ENCODE measurements at regions not wholly inside any gene's neighbourhood (a gene's known extent, or its start where the extent isn't known, plus 50 kb on each side); places are given as distances from the start of the nearest gene placed in this dataset.

DNA sequence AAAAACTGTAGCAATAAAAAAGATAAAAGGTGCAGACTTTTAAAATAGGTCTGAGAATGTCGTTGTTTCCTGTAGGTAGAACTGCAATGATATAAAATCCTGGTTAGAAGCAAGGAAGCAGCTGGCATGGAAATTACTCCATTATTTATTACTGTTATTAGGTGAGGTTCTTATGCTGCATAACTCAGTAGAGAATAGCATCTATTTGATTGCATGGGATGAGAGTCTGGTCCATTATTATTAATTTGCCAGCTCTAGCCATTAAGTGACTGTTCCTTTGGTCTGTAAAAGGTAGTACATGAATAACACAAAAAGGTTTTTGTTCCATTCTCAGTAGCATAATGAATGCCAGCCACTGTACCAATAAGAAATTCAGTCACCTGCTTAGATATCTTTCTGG is 358.6 kb downstream of the RBM43 start:
- DNase-seq (ENCODE audit: low spot score): no peak

DNA sequence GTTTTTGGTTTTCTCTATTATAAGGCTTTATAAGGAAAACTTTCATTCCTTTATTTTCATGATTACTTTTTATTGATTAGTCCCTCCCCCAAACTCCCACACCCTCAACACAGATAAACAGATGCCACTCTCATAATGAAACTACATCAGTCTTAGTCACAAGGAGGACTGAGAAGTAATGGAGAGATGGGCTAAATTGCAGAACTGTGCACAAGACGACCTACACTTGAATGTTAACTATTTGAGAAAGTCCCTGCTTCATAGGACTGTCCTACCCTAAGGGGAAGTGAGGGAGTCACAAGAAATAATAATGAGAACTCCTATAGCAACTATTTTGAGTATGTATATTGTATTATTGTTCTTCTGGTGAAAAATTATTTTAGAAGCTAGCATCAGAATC is 360.8 kb downstream of the RBM43 start:
- no peak for DNase-seq (ENCODE audit: low spot score)

DNA sequence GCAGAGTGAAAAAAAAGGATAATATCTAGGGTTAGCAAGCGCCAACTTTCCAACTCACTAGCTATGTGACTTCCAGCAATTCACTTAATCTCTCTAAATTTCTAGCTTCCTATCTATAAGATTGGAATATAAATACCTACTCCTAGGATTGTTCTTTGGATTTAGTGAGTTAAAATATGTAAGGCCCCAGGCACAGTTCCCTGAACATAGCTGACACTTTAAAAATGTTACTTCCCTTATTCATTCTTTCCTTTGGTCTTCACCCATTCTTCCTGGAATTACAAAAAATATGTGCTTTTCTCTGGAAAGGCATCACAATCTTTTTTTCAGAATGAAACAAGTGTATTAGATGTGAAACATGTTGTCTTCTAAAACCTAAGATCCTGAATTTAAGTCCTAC is 365.7 kb downstream of the RBM43 start:
- DNase-seq (ENCODE audit: low spot score): no peak

DNA sequence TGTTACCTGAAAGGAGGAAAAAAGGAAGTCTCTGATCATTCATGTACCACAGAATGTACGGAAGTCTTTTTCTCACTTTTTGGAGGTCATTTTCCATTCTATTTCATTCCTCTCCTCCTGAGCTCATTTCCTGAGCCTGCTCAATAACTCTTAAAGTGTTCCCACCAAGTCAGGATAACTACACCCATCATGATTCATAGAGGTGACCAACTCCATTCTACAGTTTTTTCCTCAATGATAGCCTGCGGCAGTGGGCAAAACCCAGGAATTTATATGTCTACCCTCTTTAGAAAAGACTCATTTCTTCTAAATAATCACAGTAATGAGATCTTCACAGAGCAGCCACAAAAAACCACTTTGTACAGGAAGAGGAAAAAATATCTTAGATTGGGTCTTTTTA is 372.5 kb downstream of the RBM43 start:
- no peak for DNase-seq (ENCODE audit: low spot score)

DNA sequence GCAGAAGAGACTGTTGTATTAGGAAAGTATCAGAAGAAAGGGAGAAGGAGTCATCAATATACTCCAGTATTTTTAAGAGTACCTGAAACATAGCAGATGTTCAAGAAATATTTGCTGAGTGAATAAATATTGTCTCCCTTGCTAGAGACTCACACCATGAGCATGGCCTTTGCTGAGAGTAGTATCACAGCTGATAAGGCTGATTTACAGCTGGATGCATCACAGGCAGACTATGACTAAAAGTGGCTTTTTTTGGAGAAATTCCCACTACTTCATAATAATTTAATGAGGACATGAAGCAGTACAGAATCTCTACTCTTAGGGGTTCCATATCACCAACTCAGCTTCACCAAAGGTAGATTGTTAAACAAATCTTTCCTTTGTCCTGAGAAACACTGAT is 373.3 kb downstream of the RBM43 start:
- DNase-seq (ENCODE audit: low spot score): no peak

DNA sequence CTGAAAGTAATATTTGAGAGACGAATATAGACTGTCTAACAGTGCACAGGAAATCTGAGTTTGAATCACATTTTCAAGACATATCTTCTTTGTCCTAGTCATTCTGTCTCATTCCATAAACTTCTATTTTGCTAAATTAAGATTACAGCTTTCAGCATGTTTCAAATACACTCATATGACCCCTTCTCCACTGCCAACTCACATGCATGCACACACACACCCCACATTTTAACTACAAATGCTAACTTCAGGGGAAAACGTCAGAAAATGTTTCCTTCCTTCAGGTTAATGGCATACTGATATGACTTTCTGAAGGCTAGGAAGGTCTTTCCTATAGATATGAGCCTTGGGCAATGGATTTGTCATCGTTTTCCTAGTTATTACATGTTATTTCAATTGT is 373.7 kb downstream of the RBM43 start:
- no peak for DNase-seq (ENCODE audit: low spot score)

DNA sequence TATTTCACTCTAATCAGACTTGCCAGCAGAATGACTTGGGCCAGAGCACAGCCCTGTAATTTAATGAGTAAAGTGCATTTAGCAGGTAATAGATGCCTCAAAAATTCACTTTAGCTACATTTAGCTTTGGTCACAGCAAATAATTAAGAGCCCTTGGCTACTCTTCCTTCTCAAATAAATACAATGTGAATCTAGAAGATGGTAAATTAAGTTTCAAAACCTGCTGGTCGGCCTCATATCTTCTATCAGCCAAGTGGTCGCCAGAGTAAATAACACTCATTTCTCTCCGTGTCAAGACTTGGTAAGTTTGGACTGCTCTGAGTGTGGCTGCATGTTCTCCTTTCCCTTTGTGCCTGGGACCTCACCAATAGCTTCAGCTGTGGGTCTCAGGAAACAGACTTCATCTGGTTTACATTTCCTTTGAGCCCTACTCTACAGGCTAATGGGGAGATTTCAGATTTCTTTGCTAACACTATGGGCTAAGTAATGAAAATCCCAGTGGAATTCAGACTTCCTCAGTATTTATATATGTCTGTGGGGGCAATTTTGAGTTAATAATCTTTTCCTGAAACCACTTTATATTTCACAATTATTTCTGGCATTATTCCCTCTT is 375.8 kb downstream of the RBM43 start:
- no peak for DNase-seq (ENCODE audit: low spot score)

DNA sequence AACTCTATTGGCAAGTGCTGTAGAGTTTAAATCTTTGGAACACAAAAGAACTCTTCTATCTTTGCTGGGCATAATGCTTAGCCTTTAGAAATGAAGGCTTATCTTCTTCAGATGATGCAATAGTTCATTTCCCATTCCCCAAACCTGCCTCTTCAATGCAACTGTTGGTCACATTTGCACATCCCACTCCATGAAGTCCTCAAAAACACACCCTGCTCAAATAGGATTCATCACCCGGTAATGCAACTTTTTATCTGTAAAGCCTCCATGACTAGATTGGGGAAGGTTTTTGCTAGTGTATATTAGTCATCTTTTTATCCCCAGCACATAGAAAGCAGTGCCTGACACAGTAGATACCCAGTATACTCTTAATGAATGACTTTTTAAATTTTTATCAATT is 376.4 kb downstream of the RBM43 start:
- no peak for DNase-seq (ENCODE audit: low spot score)

DNA sequence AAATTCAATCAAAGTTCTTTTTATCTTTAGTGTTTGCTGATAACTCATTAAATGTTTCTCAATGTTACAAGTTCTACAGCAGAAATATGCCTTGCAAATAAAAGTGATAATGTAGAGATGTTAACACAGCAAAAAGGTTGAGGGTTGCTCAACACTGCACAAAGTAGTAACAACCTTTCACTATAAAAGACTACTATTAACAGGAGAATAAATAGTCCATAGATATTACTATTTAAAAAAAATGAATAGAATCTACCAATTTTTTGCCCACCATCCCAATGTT is 378.1 kb downstream of the RBM43 start:
- DNase-seq (ENCODE audit: low spot score): no peak

DNA sequence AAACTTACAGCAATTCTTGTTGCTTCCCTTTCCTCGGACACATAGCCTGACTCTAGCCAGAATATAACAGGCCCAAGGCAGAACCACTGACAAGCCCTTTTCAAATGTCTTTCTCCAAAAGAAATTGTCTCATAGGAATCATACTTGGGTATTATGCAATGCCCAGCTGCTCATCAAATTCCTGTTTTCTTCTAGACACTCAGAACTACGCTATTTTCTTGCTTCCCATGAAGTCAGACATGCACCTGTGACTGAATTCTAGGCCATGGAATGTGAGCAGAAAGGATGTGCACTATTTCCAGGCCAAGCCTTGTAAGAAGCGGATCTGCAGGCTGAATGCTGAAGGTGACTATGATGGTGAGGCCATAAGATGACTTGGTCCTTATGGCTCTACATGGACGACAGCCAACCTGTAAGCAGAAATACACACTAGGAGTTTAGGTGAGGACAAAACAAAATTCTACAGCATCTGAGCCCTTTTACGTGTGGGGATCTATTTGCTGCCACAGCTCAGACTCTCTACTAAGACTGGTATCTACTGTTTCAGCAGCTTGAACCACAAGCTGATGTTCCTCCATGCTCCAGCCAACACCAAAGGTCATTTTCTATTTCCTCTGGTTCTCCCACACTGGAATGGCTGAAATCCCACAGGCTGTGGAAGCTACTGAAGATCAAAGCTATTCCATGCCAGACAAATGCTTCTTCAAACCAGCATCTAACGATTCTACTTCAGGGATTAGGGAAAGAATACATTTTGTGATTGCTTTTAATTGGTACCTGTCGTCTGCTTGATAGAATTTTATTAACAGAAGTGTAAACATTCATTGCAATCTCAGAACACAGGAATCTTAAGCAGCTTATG is 378.7 kb downstream of the RBM43 start:
- no peak for DNase-seq (ENCODE audit: low spot score)

DNA sequence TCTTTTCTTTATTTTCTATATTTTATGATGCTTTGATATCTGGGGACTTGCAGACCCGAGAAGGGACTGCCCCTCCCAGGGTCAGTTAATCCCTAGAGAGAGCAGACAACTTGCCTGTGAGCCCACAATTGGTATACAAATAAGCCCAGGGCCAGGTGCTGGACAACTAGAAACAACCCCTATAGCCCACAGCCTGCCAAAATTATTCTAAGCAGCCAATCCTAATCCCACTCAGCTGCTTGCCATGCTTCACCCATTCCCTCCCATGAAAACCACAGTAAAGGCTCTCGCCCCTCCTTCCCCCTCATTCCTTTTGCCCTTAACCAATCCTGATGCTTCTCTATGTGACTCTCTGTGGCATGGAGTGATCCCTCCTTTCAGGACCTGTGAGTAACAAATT is 380.7 kb downstream of the RBM43 start:
- no peak for DNase-seq (ENCODE audit: low spot score)

DNA sequence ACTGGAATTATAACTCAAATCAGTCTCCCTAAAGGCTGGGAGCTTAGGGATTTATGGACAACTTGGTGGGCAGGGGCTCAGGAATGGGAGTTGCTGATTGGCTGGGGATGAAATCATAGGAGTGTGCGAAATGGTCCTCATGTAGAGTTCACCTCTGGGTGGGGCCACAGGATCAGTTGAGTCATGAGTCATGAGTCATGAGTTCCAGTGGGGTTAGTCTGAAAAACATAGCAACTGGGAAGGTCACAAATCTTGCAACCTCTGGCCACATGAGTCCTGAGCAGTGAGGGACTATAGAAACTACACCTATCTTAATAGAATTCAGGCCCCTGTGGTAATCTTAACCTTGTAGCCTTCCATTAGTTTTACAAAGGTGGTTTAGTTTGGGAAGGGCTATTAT is 383.3 kb downstream of the RBM43 start:
- DNase-seq (ENCODE audit: low spot score): no peak

DNA sequence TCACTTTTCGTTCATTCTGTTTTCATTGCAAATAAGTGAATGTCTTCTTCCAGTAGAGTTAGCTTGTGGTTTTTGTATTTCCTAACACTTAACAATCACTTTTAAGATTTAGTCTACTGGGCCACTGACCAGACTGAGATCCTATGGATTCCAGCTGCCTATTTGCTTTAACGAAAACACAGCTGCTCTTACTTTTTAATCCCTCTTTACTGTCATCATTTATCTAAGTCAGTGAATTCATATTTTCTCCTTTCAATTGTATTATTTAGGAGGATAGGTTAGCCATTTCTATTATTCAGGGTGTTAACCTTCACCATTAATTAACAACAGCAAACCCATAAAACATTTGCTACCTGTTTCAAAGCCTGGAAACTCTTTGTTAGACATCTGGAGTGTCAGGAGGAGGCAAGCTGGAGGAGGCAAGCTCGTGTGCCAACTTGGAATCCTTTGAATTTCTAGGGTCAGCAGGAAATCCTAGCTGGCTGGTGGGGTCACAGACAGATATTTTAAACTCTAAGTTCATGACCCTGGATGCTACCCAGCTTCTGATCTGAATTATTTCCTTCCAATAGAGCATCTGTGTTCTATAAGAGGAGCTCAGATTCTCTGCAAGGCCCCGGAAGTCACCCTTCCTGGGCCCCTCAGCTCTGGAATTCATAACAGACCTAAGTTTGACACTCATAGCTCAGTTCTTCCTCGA is 385.3 kb downstream of the RBM43 start:
- no peak for DNase-seq (ENCODE audit: low spot score)

DNA sequence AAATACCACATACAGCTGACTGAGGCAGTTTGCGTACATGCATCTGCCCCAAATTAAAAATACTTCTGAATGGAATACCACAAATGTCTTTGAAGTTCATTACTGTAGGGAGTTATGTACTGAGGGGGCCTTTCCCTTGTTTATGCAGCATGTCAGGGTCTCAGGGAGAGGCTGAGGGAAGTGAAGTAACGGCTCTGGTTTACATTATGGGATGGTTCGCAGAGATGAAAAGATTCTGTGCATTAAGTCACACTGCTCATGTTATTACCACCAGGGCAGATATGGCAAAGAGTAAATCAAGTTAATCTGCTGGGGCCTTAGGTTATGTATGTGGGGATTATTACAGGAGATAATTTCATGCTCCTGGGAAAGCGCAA is 385.9 kb upstream of the RND3 start:
- DNase-seq (ENCODE audit: low spot score): no peak

DNA sequence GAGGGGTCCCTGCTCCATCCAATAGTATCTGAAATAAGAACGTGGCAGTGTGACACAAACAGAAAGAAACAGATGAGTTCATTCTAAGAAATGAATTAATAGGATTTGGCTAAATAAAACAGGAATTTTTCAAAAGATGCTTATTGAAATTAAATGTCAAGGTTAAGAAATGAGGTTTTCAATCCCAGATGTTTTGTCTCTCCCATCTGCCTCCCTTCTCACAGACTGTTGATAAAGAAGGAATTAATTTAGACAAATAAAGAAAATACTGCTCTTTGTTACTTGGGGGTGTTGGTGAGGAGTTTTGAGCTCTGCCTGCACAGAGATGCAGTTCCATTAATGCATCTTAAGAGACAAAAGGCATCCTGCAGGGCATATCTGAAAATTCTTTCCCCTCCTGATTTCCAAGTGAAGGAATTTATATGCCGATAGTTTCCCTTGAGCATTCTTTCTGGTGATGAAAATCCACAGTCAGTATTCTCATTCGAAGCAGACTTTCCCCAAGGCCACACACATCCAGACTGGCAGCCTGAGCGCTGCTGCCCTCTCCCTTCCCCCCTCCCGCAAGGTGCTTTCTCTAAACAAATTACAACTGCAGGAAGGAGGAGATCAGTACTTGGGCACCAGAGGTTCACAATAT is 385.4 kb upstream of the RND3 start:
- no peak for DNase-seq (ENCODE audit: low spot score)

DNA sequence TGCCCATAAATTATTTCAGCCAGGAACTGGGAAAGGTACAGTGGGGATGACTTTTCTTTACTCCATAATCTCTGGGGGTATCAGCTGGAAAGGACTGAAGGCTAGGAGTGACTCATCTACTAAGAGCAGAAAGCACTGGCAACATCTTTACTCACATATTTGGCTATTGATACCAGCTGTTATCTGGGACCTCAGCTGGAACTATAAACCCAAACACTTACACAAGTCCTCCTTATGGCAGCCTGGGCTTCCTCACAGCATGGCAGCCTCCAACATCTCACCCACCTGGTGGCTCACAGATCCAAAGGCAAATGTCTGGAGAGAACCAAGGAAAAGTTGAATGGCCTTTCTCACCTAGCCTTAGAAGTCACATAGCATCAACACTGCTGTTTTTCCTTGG is 379.0 kb upstream of the RND3 start:
- DNase-seq (ENCODE audit: low spot score): no peak

DNA sequence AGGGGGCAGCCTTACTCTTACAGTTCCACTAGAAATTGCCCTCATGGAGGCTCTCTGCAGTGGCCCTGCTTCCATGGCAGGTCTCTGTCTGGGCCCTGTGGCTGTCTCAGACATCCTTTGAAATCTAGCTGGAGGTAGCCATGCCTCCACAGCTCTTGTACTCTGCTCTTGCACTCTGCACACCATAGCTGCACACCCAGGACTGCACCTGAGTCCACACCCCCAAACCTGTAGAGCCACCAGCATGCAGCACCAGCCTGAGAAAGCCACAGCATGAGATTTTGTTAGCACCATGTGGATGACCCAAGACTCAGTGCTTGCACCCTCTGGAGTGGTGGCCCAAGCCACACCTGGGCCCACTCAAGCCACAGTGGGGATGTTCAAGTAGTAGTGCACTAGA is 376.2 kb upstream of the RND3 start:
- DNase-seq (ENCODE audit: low spot score): no peak

DNA sequence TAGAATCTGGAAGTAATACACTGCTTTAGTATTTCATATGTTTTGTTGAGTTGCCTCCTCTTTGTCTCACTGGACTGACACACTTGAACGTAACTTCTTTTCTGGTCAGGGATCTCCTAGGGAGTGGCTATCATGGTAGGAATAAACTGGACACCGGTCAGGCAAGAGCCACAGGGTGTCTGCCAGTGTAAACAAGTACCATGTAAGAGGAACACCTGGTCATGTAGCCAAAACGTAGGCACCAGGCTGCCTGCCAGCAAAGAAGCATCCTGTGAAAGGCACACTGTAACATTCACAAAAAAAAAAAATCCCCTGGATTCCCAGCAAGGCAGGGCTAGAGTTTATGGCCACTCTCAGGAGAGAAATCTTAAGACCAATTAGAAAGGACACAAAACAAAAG is 372.8 kb upstream of the RND3 start:
- DNase-seq (ENCODE audit: low spot score): no peak

DNA sequence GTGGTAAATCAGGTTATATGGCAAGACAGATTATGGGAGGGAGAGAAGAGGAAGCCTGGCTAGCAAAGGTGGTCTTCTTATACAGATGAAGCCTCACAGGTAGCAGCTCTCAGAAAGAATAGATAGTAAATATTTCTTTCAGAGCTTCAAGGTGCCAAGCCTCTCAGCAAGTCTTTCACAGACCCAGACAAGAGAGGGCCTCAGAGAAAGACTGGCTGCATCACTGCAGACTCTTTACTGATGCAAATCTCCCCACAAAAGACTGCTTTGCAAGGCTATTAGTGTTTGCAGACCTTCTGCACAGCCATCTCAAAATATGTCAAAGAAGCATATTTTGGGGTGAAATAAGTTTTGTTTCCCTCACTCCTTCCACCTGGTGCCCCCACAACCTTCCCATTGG is 372.4 kb upstream of the RND3 start:
- no peak for DNase-seq (ENCODE audit: low spot score)

DNA sequence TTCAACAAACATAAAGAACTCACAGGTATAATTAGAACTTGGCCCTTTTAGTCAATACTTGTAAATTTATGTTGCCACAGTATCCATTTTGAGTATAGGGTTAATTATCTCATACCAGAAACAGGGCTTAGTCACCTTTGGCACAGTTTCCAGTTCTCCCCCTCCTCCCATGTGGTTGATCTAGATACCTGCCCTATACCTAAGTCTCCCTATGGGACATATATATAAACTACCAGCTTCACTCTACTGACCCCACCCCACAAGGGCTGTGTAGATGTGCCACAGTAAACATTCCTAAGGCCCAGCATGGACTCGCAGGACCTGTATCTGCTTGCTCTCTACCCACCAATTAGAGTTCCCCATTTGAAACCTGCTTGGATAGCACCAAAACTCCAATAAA is 371.7 kb upstream of the RND3 start:
- DNase-seq (ENCODE audit: low spot score): no peak

DNA sequence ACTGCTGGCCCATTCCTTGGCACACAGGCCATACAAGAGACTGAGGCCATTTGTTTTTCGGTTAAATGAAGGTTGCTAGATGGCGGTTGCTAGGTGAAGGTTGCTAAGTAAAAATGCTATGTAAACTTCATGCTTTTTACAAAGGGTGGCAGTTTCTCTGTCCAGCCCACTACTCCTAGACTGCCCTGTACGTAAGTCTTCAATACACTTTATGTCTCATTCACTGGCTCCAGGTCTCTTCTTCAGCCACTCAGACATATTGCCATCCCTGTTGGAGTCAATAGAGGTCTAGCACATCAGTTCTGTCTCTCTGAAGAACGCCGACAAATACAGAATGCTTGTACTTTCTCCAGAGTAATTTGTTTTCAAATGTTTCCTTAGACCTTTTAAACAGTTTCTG is 370.9 kb upstream of the RND3 start:
- DNase-seq (ENCODE audit: low spot score): no peak

DNA sequence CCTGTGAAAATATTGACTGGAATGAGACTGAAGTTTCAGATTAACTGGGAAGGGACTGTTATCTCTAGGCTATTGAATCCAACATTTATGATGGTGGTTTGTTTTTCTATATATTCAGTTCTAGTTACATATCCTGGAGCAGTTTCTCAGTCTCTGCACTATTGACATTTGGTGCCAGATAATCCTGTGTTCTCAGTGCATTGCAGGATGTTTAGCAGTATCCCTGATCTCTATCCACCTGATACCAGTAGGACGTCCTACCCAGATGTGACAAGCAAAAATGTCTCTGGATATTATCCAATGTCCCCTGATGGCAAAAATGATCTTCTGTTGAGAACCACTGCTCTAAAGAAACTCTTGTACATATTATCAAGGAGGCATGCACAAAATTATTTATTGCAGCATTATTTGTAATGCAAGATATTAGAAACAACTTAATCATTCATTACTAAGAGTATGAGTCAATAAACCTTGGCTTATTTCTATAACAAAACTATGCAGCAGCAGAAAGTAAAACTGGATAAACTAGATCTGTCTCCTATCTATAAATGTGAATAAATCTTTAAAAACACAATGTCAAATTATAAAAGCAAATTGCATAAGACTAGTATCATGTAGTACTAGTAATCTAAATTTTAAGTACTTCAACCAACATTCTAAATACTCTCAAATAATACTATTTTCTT is 369.3 kb upstream of the RND3 start:
- DNase-seq (ENCODE audit: low spot score): no peak

Data from ureter (tissue), 1 donor.